ENCODE measurements at regions not wholly inside any gene's neighbourhood (a gene's known extent, or its start where the extent isn't known, plus 50 kb on each side); places are given as distances from the start of the nearest gene placed in this dataset.

DNA sequence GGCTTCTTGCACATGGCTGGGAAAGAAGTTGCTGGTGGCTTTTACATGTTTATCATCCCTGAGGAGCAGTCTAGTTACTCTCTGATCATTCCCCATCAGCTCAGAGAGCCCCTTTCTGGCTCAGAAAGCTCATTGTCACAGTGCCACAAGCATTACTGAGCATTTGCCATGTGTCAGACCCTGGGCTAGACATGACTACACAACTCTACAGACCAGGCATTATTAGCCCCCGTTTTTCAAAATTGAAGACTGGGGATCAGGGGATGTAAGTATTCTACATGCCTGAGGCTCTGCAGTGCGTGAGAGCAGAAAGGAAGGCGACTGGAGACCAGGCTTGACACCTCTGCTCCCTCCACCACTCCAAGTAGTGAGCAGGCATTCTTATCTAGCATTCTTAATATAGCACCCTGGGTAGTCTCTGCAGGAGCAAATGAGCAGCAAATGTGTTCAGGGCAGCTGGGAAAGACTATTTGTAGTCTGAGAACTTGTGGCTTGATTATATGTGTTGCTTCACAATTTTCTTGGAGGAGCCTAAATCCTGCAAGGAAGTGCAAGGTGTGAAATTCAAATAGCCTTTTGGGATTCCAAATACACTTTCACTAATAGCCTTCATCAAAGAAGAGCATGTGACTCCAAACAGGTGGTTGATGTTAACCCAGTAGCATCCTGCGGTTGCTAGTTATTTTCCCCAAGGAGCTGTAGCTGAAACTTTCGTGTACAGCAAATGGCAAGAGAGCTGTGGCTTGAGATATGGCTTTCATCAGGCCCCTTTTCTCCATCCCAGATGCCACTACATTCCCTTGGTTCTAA lies 143.2 kb downstream of the DDX1 start:
- H3K4me1 ChIP-seq = peaks cover 0 to 53% (median 18%) of the 10 kb centered on the region in 3 donors
- H3K4me3 ChIP-seq = no peak overlapping the region
- WGBS, 2 donors (ENCODE audit: low coverage in 1 of 2) = 54 to 76% methylated on average over 2 to 3 of the region's 5 CpGs
- no peaks in the 10 kb centered on the region for H3K36me3 ChIP-seq
- no peaks in the 10 kb centered on the region for H3K27me3 ChIP-seq
- no peak for ATAC-seq
- peaks cover 0 to 3% (median 0%) of the 10 kb centered on the region in 3 donors for H3K9me3 ChIP-seq
- TF ChIP-seq, protein P1, sequence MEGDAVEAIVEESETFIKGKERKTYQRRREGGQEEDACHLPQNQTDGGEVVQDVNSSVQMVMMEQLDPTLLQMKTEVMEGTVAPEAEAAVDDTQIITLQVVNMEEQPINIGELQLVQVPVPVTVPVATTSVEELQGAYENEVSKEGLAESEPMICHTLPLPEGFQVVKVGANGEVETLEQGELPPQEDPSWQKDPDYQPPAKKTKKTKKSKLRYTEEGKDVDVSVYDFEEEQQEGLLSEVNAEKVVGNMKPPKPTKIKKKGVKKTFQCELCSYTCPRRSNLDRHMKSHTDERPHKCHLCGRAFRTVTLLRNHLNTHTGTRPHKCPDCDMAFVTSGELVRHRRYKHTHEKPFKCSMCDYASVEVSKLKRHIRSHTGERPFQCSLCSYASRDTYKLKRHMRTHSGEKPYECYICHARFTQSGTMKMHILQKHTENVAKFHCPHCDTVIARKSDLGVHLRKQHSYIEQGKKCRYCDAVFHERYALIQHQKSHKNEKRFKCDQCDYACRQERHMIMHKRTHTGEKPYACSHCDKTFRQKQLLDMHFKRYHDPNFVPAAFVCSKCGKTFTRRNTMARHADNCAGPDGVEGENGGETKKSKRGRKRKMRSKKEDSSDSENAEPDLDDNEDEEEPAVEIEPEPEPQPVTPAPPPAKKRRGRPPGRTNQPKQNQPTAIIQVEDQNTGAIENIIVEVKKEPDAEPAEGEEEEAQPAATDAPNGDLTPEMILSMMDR (IDR thresholded peaks at IDR 0.05) = no peak
- no peak for TF ChIP-seq EP300 (IDR thresholded peaks at IDR 0.05)
- no peak for TF ChIP-seq POLR2AphosphoS5 (IDR thresholded peaks at IDR 0.05)
- no peak for TF ChIP-seq POLR2A (IDR thresholded peaks at IDR 0.05)
- H3K27ac ChIP-seq = peak overlapping the region in 1 of 4 donors; percentile 5

DNA sequence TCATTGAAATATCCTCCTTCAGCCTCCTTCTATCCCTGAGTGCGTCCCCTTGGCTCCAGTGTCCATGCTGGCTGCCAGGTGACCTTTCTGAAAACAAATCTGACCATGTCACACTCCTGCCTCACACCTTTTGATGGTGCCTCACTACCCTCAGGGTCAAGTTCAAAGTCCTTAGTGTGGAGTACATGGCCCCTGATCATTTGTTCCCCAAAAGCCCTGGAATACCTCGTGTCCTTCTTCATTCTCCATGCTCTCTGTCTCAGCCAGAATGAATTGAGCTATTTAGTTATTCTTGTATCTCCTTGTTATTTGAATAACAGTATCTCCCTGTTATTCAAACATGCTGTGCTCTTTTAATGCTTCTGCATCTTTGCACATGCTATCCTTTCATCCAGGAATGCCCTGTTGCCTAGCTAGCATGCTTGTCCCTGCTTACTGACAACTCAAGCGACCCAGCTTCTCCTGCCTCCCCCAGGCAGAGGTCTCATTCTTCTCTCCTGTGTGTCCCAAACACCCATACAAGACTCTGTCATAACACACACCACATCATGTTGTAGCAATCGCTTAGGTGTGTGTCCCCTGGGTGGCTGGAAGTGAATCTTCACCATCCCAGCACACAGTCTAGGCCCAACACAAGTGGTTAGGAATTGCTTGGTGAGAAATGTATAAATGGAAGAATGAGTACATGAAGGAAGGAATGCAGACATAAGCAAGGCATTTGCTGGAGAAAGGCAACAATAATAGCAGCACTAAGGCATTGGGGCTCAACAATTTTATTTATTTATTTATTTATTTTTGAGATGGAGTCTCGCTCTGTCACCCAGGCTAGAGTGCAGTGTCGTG lies 144.0 kb downstream of the DDX1 start:
- 86 to 97% methylated on average over 4 to 5 of the region's 6 CpGs for WGBS, 2 donors (ENCODE audit: low coverage in 1 of 2)
- TF ChIP-seq, protein P1 (IDR thresholded peaks at IDR 0.05) = no peak
- no peak for TF ChIP-seq EP300 (IDR thresholded peaks at IDR 0.05)
- no peak for TF ChIP-seq POLR2AphosphoS5 (IDR thresholded peaks at IDR 0.05)
- no peak for TF ChIP-seq POLR2A (IDR thresholded peaks at IDR 0.05)
- Histone ChIP-seq H3K9me3 (peaks cover 0 to 3% (median 0%) of the 10 kb centered on the region in 3 donors), H3K27ac (no peak overlapping the region), H3K36me3 (no peaks in the 10 kb centered on the region), H3K4me3 (no peak overlapping the region), H3K27me3 (no peaks in the 10 kb centered on the region), H3K4me1 (peaks cover 0 to 45% (median 10%) of the 10 kb centered on the region in 3 donors)
- no peak for ATAC-seq

DNA sequence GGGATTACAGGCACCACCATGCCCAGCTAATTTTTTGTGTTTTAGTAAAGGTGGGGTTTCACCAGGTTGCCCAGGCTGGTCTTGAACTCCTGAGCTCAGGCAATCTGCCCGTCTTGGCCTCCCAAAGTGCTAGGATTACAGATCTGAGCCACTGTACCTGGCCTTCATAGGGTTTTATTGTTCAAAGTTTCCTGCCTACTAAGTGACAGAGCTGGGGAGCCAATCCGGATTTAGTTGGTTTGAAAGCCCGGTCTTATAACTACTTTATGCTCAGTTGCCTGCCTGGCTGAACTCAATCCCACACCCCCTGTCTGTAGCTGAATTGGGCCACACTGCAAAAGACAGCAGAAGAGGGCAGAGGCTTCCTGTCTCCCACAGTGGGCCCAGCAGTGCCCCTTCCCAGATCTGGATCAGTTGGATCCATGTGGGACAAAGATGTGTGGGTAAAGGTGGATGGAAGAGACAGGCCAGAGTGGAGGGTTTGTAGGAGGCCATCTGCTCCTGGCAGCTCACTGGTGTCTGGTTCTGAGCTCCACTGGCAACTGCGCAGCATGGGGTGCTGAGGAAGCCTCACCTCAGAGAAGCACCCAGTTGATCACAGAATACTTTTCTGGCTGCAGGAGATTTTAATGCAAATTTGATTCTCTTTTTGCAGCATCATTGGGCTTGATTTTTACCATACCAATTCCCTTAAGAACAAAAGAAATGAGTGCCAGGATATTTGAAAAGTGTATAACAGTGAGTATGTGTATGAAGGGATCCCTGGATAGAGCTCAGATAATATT lies 144.9 kb downstream of the DDX1 start:
- no peak overlapping the region for H3K27ac ChIP-seq
- H3K36me3 ChIP-seq = no peaks in the 10 kb centered on the region
- H3K9me3 ChIP-seq = peaks cover 0 to 3% (median 0%) of the 10 kb centered on the region in 3 donors
- TF ChIP-seq POLR2A (IDR thresholded peaks at IDR 0.05) = no peak
- TF ChIP-seq, protein P1 (IDR thresholded peaks at IDR 0.05) = no peak
- no peak for TF ChIP-seq EP300 (IDR thresholded peaks at IDR 0.05)
- no peak for TF ChIP-seq POLR2AphosphoS5 (IDR thresholded peaks at IDR 0.05)
- 94 to 100% methylated on average over 3 of the region's 4 CpGs for WGBS, 2 donors (ENCODE audit: low coverage in 1 of 2)
- H3K27me3 ChIP-seq = no peaks in the 10 kb centered on the region
- ATAC-seq = no peak
- no peak overlapping the region for H3K4me3 ChIP-seq
- H3K4me1 ChIP-seq = peaks cover 0 to 36% (median 3%) of the 10 kb centered on the region in 3 donors

DNA sequence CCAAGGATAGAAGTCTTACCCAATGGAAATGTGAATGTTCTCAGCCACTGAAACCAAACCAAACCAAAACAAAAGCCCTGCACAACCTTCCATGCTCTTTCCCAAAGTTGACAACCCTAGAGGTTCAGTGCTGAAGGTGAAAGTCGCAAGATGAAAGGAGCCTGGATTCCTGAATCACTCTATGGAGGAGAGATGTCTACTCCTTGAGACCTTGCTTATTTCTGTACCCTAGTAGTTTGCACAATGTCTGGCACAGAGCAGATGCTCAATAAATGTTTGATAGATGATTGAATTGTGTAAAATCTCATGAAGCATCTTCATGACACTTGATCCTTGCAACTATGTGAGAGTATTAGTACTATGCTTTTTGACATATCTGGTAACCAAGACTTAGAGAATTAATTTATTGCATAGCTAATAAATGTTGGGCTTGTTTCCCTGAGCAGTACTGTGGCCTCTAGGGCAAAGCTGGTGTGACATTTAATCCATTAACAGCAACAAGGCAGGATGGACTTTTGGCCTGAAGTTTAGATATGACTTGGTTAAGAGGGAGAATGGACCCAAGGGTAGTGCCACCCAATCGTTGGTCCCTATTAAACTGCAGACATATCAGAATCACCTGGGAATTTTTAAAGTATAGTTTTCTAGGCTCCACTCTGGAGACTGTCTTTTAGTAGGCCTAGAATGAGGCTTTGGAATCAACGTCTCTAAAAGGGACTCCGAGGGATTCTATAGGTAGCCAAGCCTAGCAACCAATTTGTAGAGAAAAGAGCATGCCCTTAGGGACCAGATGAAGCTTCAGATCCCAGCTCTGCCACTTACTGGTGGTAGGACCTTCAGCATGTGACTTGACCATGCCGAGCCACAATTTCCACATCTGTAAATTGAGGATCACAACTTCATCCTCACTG lies 145.9 kb downstream of the DDX1 start:
- no peak overlapping the region for H3K27ac ChIP-seq
- H3K36me3 ChIP-seq = no peaks in the 10 kb centered on the region
- ATAC-seq = no peak
- H3K4me1 ChIP-seq = peaks cover 0 to 29% (median 3%) of the 10 kb centered on the region in 3 donors
- H3K27me3 ChIP-seq = no peaks in the 10 kb centered on the region
- TF ChIP-seq, protein P1 (IDR thresholded peaks at IDR 0.05) = no peak
- TF ChIP-seq EP300 (IDR thresholded peaks at IDR 0.05) = no peak
- no peak for TF ChIP-seq POLR2A (IDR thresholded peaks at IDR 0.05)
- TF ChIP-seq POLR2AphosphoS5 (IDR thresholded peaks at IDR 0.05) = no peak
- H3K4me3 ChIP-seq = no peak overlapping the region
- peaks cover 0 to 3% (median 0%) of the 10 kb centered on the region in 3 donors for H3K9me3 ChIP-seq
- WGBS, 2 donors (ENCODE audit: low coverage in 1 of 2) = 92 to 98% methylated on average over 2 to 5 of the region's 5 CpGs
